GM21526 (cell line): ENCODE measurements at regions not wholly inside any gene's neighbourhood (a gene's known extent, or its start where the extent isn't known, plus 50 kb on each side); places are given as distances from the start of the nearest gene placed in this dataset.

Experiments used
- ATAC-seq: cut with Tn5 transposase; IDR thresholded peaks from one replicate; pipeline ENCODE4 v1.9.1; 2021; ENCODE audit warnings: moderate library complexity; ENCODE audit not compliant: unreplicated experiment, low FRiP score

GRCh38 chr3:110708156-110708555 lies 363.5 kb upstream of the NECTIN3 start:
- no peak for ATAC-seq

GRCh38 chr3:110710156-110710555 lies 361.5 kb upstream of the NECTIN3 start:
- no peak for ATAC-seq

GRCh38 chr3:110710603-110711002 lies 361.0 kb upstream of the NECTIN3 start:
- ATAC-seq = no peak

GRCh38 chr3:110711130-110711832 lies 360.3 kb upstream of the NECTIN3 start:
- ATAC-seq = no peak

- ATAC-seq = no peak
Observed at GRCh38 chr3:110711851-110712516, 359.6 kb upstream of the NECTIN3 start.

- no peak for ATAC-seq
Observed at GRCh38 chr3:110727056-110727455, 344.6 kb upstream of the NECTIN3 start.

- no peak for ATAC-seq
Observed at GRCh38 chr3:110731148-110731547, 340.5 kb upstream of the NECTIN3 start.

GRCh38 chr3:110732420-110732819 lies 339.2 kb upstream of the NECTIN3 start:
- ATAC-seq = no peak

GRCh38 chr3:110733045-110733444 lies 338.6 kb upstream of the NECTIN3 start:
- ATAC-seq = no peak

GRCh38 chr3:110734524-110734923 lies 337.1 kb upstream of the NECTIN3 start:
- ATAC-seq = no peak

- peak; percentile 83 for ATAC-seq
Observed at GRCh38 chr3:110736332-110736731, 335.3 kb upstream of the NECTIN3 start.

- ATAC-seq = no peak
Observed at GRCh38 chr3:110738531-110738930, 333.1 kb upstream of the NECTIN3 start.

- ATAC-seq = no peak
Observed at GRCh38 chr3:110741891-110742290, 329.7 kb upstream of the NECTIN3 start.

- no peak for ATAC-seq
Observed at GRCh38 chr3:110743202-110743601, 328.4 kb upstream of the NECTIN3 start.

GRCh38 chr3:110743984-110744383 lies 327.6 kb upstream of the NECTIN3 start:
- no peak for ATAC-seq

GRCh38 chr3:110744723-110745122 lies 326.9 kb upstream of the NECTIN3 start:
- no peak for ATAC-seq

- ATAC-seq = no peak
Observed at GRCh38 chr3:110749006-110749405, 322.6 kb upstream of the NECTIN3 start.

GRCh38 chr3:110750201-110750600 lies 321.4 kb upstream of the NECTIN3 start:
- ATAC-seq = no peak

- no peak for ATAC-seq
Observed at GRCh38 chr3:110752307-110752706, 319.3 kb upstream of the NECTIN3 start.

GRCh38 chr3:110753516-110753915 lies 318.1 kb upstream of the NECTIN3 start:
- ATAC-seq = no peak

GRCh38 chr3:110754212-110754916 lies 317.3 kb upstream of the NECTIN3 start:
- no peak for ATAC-seq

GRCh38 chr3:110755345-110755744 lies 316.3 kb upstream of the NECTIN3 start:
- ATAC-seq = no peak
